Calu3 (cell line): ENCODE measurements at regions not wholly inside any gene's neighbourhood (a gene's known extent, or its start where the extent isn't known, plus 50 kb on each side); places are given as distances from the start of the nearest gene placed in this dataset.
"Not testable (repeated sequence)": the region's sequence is repeated elsewhere in the genome, so short reads cannot be mapped to it uniquely, and the experiment has no call there.

Experiments
- BruUV-seq: library from RNA; stranded (reverse); fragments of 400-500 nt; replicated peaks from 2 replicates; lab custom pipeline; 2021; lab: Mats Ljungman, UMichigan
- CTCF ChIA-PET: fragments of 300-600 bp; sonication (Branson Sonifier 250); formaldehyde crosslinking; loops from one replicate; lab custom pipeline; 2022; ENCODE audit warnings: antibody characterized with exemption; lab: Charles Lee
- DNase-seq: peaks from one replicate; pipeline ENCODE4 v3.0.0; 2022
- H3K27ac Mint-ChIP-seq: one replicate; pipeline ENCODE4 v1.8.0; 2022; ENCODE audit warnings: mixed read lengths; ENCODE audit not compliant: unreplicated experiment
- H3K27me3 Mint-ChIP-seq: one replicate; pipeline ENCODE4 v1.8.0; 2022; ENCODE audit warnings: mixed read lengths; ENCODE audit not compliant: unreplicated experiment
- H3K36me3 Mint-ChIP-seq: one replicate; pipeline ENCODE4 v1.8.0; 2022; ENCODE audit warnings: mild to moderate bottlenecking, moderate library complexity, mixed read lengths; ENCODE audit not compliant: insufficient read depth, unreplicated experiment
- H3K4me1 Mint-ChIP-seq: one replicate; pipeline ENCODE4 v1.8.0; 2022; ENCODE audit warnings: mild to moderate bottlenecking, low read depth, mixed read lengths; ENCODE audit not compliant: unreplicated experiment
- H3K4me3 Mint-ChIP-seq: one replicate; pipeline ENCODE4 v1.8.0; 2022; ENCODE audit warnings: mild to moderate bottlenecking, low read depth, moderate library complexity, mixed read lengths; ENCODE audit not compliant: unreplicated experiment
- H3K9me3 Mint-ChIP-seq: one replicate; pipeline ENCODE4 v1.8.0; 2022; ENCODE audit warnings: low read depth, mixed read lengths; ENCODE audit not compliant: unreplicated experiment
- CTCF ChIP-seq: fragments of 200-600 bp; IDR thresholded peaks from one replicate; pipeline ENCODE4 v1.8.0; 2022; ENCODE audit warnings: antibody characterized with exemption; ENCODE audit not compliant: unreplicated experiment
- intact Hi-C: fragments of 100-400 bp; cut with micrococcal nuclease; formaldehyde crosslinking; loops from one replicate; pipeline ENCODE4 v1.10.0; 2022; ENCODE audit not compliant: unreplicated experiment

- H3K27me3 Mint-ChIP-seq, result no peaks in the 10 kb centered on the region
- H3K27ac Mint-ChIP-seq, result no peak overlapping the region
- DNase-seq, result no peak
- no peaks in the 10 kb centered on the region for H3K4me1 Mint-ChIP-seq
- no peaks in the 10 kb centered on the region for H3K36me3 Mint-ChIP-seq
- TF ChIP-seq CTCF, result no peak
- intact Hi-C loops, result no loop called here
- no TSS peak for BruUV-seq
- no peak overlapping the region for H3K4me3 Mint-ChIP-seq
- CTCF ChIA-PET, result interaction anchor here (0.6 kb wide), 1 partner anchor 21 kb away, joined by 3 read pairs; no protein-coding TSS in a partner anchor
- no peaks in the 10 kb centered on the region for H3K9me3 Mint-ChIP-seq
Observed at GRCh38 chr2:154507186-154507585, 191.3 kb upstream of the KCNJ3 start.

- BruUV-seq, result no TSS peak
Observed at GRCh38 chr2:154518872-154519271, 179.6 kb upstream of the KCNJ3 start.

GRCh38 chr2:154520951-154521350 lies 177.5 kb upstream of the KCNJ3 start:
- DNase-seq, H3K36me3 Mint-ChIP-seq, H3K9me3 Mint-ChIP-seq, H3K27me3 Mint-ChIP-seq, H3K4me1 Mint-ChIP-seq, CTCF ChIA-PET, BruUV-seq, H3K4me3 Mint-ChIP-seq, H3K27ac Mint-ChIP-seq, intact Hi-C loops: not testable (repeated sequence)

More at GRCh38 chr2:154518872-154519271, 179.6 kb upstream of the KCNJ3 start:
- H3K36me3 Mint-ChIP-seq, result no peaks in the 10 kb centered on the region
- CTCF ChIA-PET, result no interaction called here
- H3K4me3 Mint-ChIP-seq, result no peak overlapping the region
- H3K27me3 Mint-ChIP-seq, result no peaks in the 10 kb centered on the region
- intact Hi-C loops, result no loop called here
- peaks cover 3% of the 10 kb centered on the region for H3K9me3 Mint-ChIP-seq
- DNase-seq, result no peak
- no peaks in the 10 kb centered on the region for H3K4me1 Mint-ChIP-seq
- no peak overlapping the region for H3K27ac Mint-ChIP-seq
- no peak for TF ChIP-seq CTCF

GRCh38 chr2:154526234-154526633 lies 172.3 kb upstream of the KCNJ3 start:
- BruUV-seq, result no TSS peak
- no peak for DNase-seq
- no peak for TF ChIP-seq CTCF
- CTCF ChIA-PET, result no interaction called here
- peaks cover 4% of the 10 kb centered on the region for H3K9me3 Mint-ChIP-seq
- intact Hi-C loops, result no loop called here
- H3K27me3 Mint-ChIP-seq, result no peaks in the 10 kb centered on the region
- no peaks in the 10 kb centered on the region for H3K36me3 Mint-ChIP-seq
- no peaks in the 10 kb centered on the region for H3K4me1 Mint-ChIP-seq
- H3K4me3 Mint-ChIP-seq, result no peak overlapping the region
- no peak overlapping the region for H3K27ac Mint-ChIP-seq

- Mint-ChIP-seq H3K4me1 (no peaks in the 10 kb centered on the region), H3K36me3 (no peaks in the 10 kb centered on the region), H3K4me3 (no peak overlapping the region), H3K27ac (no peak overlapping the region), H3K9me3 (peaks cover 4% of the 10 kb centered on the region), H3K27me3 (no peaks in the 10 kb centered on the region)
- intact Hi-C loops, result no loop called here
- TF ChIP-seq CTCF, result no peak
- no TSS peak for BruUV-seq
- CTCF ChIA-PET, result no interaction called here
- DNase-seq, result no peak
Observed at GRCh38 chr2:154527962-154528361, 170.5 kb upstream of the KCNJ3 start.
